WTC11 (cell line): ENCODE measurements at regions not wholly inside any gene's neighbourhood (a gene's known extent, or its start where the extent isn't known, plus 50 kb on each side); places are given as distances from the start of the nearest gene placed in this dataset.

Experiments used
- ZNF396 ChIP-seq: fragments of 250-450 bp; sonication (Bioruptor Pico); IDR thresholded peaks from 2 replicates; pipeline ENCODE4 v1.8.0; 2021; ENCODE audit warnings: mild to moderate bottlenecking, moderate library complexity, borderline replicate concordance
- TF ChIP-seq, protein P1 (sequence below): sonication (generic); formaldehyde crosslinking; IDR thresholded peaks from 2 replicates; pipeline ENCODE4 v1.8.0; 2022; ENCODE audit warnings: mild to moderate bottlenecking, missing genetic modification reagents
- TF ChIP-seq, protein P2 (sequence below): fragments of 200-600 bp; IDR thresholded peaks from 2 replicates; pipeline ENCODE4 v1.8.0; 2022; ENCODE audit warnings: antibody characterized with exemption

DNA sequence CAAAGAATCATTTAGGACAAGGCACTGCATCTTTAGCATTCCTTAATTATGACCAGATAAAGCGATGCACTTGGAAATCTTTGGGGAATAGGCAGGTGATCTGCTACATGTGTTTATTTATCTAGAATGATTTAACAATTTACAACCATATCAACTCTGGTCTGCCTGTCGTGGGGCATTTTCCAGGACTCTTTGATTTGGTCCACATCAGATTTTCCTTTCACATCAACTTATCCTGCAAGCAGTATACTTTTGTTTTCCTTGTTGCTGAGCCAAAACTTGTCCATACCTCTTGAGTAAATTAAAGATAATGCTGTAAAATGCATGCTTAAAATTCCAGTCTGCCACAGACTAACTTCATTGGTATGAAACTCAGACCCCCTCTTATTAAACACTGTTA, 312.4 kb upstream of the TCF4 start:
- TF ChIP-seq, protein P1, sequence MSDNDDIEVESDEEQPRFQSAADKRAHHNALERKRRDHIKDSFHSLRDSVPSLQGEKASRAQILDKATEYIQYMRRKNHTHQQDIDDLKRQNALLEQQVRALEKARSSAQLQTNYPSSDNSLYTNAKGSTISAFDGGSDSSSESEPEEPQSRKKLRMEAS (CRISPR knock-in tag): no peak
- TF ChIP-seq, protein P2, sequence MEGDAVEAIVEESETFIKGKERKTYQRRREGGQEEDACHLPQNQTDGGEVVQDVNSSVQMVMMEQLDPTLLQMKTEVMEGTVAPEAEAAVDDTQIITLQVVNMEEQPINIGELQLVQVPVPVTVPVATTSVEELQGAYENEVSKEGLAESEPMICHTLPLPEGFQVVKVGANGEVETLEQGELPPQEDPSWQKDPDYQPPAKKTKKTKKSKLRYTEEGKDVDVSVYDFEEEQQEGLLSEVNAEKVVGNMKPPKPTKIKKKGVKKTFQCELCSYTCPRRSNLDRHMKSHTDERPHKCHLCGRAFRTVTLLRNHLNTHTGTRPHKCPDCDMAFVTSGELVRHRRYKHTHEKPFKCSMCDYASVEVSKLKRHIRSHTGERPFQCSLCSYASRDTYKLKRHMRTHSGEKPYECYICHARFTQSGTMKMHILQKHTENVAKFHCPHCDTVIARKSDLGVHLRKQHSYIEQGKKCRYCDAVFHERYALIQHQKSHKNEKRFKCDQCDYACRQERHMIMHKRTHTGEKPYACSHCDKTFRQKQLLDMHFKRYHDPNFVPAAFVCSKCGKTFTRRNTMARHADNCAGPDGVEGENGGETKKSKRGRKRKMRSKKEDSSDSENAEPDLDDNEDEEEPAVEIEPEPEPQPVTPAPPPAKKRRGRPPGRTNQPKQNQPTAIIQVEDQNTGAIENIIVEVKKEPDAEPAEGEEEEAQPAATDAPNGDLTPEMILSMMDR: no peak
- no peak for TF ChIP-seq ZNF396 (CRISPR knock-in tag)
